SK-N-SH treated with all-trans-retinoic acid at 6 μM for 48 hours (cell line): ENCODE measurements at regions not wholly inside any gene's neighbourhood (a gene's known extent, or its start where the extent isn't known, plus 50 kb on each side); places are given as distances from the start of the nearest gene placed in this dataset.

Experiments used
- ATAC-seq: fragments of 200-7000 bp; cut with Tn5 transposase; 3 replicates; pipeline ENCODE4 v1.9.1; 2020; ENCODE audit warnings: mild to moderate bottlenecking, moderate library complexity
- ARNTL ChIP-seq: fragments of 450-650 bp; formaldehyde crosslinking; IDR thresholded peaks from 2 replicates; pipeline ENCODE4 v1.5.0; 2020; ENCODE audit warnings: low read depth, mild to moderate bottlenecking, moderate library complexity, borderline replicate concordance
- BACH2 ChIP-seq: fragments of 250-450 bp; sonication (Bioruptor Pico); IDR thresholded peaks from 2 replicates; pipeline ENCODE4 v1.9.0; 2021; ENCODE audit warnings: mild to moderate bottlenecking, borderline replicate concordance
- CSDC2 ChIP-seq: fragments of 250-450 bp; sonication (Bioruptor Pico); IDR thresholded peaks from 2 replicates; pipeline ENCODE4 v1.5.0; 2020; ENCODE audit warnings: mild to moderate bottlenecking, moderate library complexity
- CSRNP3 ChIP-seq: fragments of 250-450 bp; sonication (Bioruptor Pico); IDR thresholded peaks from 2 replicates; pipeline ENCODE4 v1.5.1; 2021; ENCODE audit warnings: mild to moderate bottlenecking, moderate library complexity
- ESRRG ChIP-seq: fragments of 250-450 bp; sonication (Bioruptor Pico); IDR thresholded peaks from 2 replicates; pipeline ENCODE4 v1.6.1; 2021; ENCODE audit warnings: mild to moderate bottlenecking
- GLIS3 ChIP-seq: fragments of 250-450 bp; sonication (Bioruptor Pico); IDR thresholded peaks from 2 replicates; pipeline ENCODE4 v1.5.0; 2020; ENCODE audit warnings: mild to moderate bottlenecking, moderate library complexity
- ISL1 ChIP-seq: fragments of 250-450 bp; sonication (Bioruptor Pico); IDR thresholded peaks from 2 replicates; pipeline ENCODE4 v2.1.2; 2022; ENCODE audit warnings: mild to moderate bottlenecking, moderate library complexity
- OSR1 ChIP-seq: fragments of 250-450 bp; sonication (Bioruptor Pico); IDR thresholded peaks from 2 replicates; pipeline ENCODE4 v1.8.0; 2022; ENCODE audit warnings: moderate library complexity, mild to moderate bottlenecking, inconsistent platforms
- PATZ1 ChIP-seq: fragments of 250-450 bp; sonication (Bioruptor Pico); IDR thresholded peaks from 2 replicates; pipeline ENCODE4 v1.8.0; 2020; ENCODE audit warnings: mild to moderate bottlenecking, moderate library complexity, borderline replicate concordance
- PPARA ChIP-seq: fragments of 250-450 bp; sonication (Bioruptor Pico); IDR thresholded peaks from 2 replicates; pipeline ENCODE4 v1.5.0; 2020; ENCODE audit warnings: mild to moderate bottlenecking, borderline replicate concordance
- RARB ChIP-seq: fragments of 250-450 bp; sonication (Bioruptor Pico); IDR thresholded peaks from 2 replicates; pipeline ENCODE4 v1.8.0; 2021; ENCODE audit warnings: mild to moderate bottlenecking, moderate library complexity
- SNAI2 ChIP-seq: fragments of 250-450 bp; sonication (Bioruptor Pico); IDR thresholded peaks from 2 replicates; pipeline ENCODE4 v1.5.0; 2020; ENCODE audit warnings: mild to moderate bottlenecking, moderate library complexity
- TCF4 ChIP-seq: fragments of 250-450 bp; sonication (Bioruptor Pico); IDR thresholded peaks from 2 replicates; pipeline ENCODE4 v1.8.0; 2021; ENCODE audit warnings: mild to moderate bottlenecking, moderate library complexity, borderline replicate concordance
- TOX ChIP-seq: fragments of 250-450 bp; sonication (Bioruptor Pico); IDR thresholded peaks from 2 replicates; pipeline ENCODE4 v1.8.0; 2021; ENCODE audit warnings: mild to moderate bottlenecking, moderate library complexity, borderline replicate concordance
- TSHZ2 ChIP-seq: fragments of 250-450 bp; sonication (Bioruptor Pico); IDR thresholded peaks from 2 replicates; pipeline ENCODE4 v1.5.0; 2020; ENCODE audit warnings: mild to moderate bottlenecking, moderate library complexity
- ZC3H10 ChIP-seq: fragments of 250-450 bp; sonication (Bioruptor Pico); IDR thresholded peaks from 2 replicates; pipeline ENCODE4 v1.5.1; 2021; ENCODE audit warnings: mild to moderate bottlenecking, moderate library complexity
- ZFP3 ChIP-seq: fragments of 250-450 bp; sonication (Bioruptor Pico); IDR thresholded peaks from 2 replicates; pipeline ENCODE4 v1.5.0; 2020; ENCODE audit warnings: mild to moderate bottlenecking, moderate library complexity
- ZNF565 ChIP-seq: fragments of 450-650 bp; formaldehyde crosslinking; conservative IDR thresholded peaks from 2 replicates; pipeline ENCODE4 v1.5.0; 2020; ENCODE audit warnings: low read depth, mild to moderate bottlenecking, moderate library complexity
- ZNF70 ChIP-seq: fragments of 450-650 bp; formaldehyde crosslinking; IDR thresholded peaks from 2 replicates; pipeline ENCODE4 v1.5.0; 2020; ENCODE audit warnings: mild to moderate bottlenecking, moderate library complexity
- ZNF8 ChIP-seq: fragments of 450-650 bp; formaldehyde crosslinking; IDR thresholded peaks from 2 replicates; pipeline ENCODE4 v1.5.0; 2020; ENCODE audit warnings: mild to moderate bottlenecking, moderate library complexity
- TF ChIP-seq, protein P1 (sequence below): fragments of 250-450 bp; sonication (Bioruptor Pico); IDR thresholded peaks from 2 replicates; pipeline ENCODE4 v1.8.0; 2021; ENCODE audit warnings: low read depth, mild to moderate bottlenecking, moderate library complexity, borderline replicate concordance
- TF ChIP-seq, protein P2 (sequence below): fragments of 250-450 bp; sonication (Bioruptor Pico); IDR thresholded peaks from 2 replicates; pipeline ENCODE4 v1.5.1; 2020; ENCODE audit warnings: low read depth, mild to moderate bottlenecking, moderate library complexity

DNA sequence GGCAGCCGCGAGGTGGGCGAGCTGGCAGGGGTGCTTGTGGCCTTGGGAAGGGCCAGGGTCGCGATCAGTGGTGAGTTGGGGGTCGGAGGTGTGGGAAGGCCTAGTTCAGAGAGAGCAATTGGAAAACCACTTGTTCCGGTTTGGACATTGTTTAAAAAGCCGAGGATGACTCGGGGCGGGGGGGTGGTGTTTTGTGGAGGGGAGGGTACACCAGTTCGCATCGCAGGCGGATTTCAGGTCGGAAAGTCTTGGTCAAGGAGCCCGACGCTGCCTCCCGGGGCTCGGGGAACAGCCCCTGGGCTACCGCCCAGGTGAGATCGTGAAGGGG, 66.4 kb downstream of the KPNA2 start (continued):
- TF ChIP-seq RARB (CRISPR knock-in tag) (no peak), TCF4 (no peak)

GRCh38 chr17:68102318-68102758, 66.8 kb downstream of the KPNA2 start:
- peak; percentile 40 for ATAC-seq
- no peak for TF ChIP-seq PATZ1 (CRISPR knock-in tag)

- TF ChIP-seq ZC3H10 = no peak
- TF ChIP-seq PATZ1 (CRISPR knock-in tag) = no peak
- no peak for TF ChIP-seq CSRNP3 (CRISPR knock-in tag)
- no peak for TF ChIP-seq ZFP3 (CRISPR knock-in tag)
- TF ChIP-seq, protein P1, sequence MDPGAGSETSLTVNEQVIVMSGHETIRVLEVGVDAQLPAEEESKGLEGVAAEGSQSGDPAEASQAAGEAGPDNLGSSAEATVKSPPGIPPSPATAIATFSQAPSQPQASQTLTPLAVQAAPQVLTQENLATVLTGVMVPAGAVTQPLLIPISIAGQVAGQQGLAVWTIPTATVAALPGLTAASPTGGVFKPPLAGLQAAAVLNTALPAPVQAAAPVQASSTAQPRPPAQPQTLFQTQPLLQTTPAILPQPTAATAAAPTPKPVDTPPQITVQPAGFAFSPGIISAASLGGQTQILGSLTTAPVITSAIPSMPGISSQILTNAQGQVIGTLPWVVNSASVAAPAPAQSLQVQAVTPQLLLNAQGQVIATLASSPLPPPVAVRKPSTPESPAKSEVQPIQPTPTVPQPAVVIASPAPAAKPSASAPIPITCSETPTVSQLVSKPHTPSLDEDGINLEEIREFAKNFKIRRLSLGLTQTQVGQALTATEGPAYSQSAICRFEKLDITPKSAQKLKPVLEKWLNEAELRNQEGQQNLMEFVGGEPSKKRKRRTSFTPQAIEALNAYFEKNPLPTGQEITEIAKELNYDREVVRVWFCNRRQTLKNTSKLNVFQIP (CRISPR knock-in tag) = no peak
- no peak for TF ChIP-seq ZNF8 (CRISPR knock-in tag)
- TF ChIP-seq TCF4 = no peak
- TF ChIP-seq, protein P2, sequence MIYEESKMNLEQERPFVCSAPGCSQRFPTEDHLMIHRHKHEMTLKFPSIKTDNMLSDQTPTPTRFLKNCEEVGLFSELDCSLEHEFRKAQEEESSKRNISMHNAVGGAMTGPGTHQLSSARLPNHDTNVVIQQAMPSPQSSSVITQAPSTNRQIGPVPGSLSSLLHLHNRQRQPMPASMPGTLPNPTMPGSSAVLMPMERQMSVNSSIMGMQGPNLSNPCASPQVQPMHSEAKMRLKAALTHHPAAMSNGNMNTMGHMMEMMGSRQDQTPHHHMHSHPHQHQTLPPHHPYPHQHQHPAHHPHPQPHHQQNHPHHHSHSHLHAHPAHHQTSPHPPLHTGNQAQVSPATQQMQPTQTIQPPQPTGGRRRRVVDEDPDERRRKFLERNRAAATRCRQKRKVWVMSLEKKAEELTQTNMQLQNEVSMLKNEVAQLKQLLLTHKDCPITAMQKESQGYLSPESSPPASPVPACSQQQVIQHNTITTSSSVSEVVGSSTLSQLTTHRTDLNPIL (CRISPR knock-in tag) = no peak
- TF ChIP-seq CSDC2 (CRISPR knock-in tag) = no peak
- no peak for TF ChIP-seq RARB (CRISPR knock-in tag)
- TF ChIP-seq ISL1 (CRISPR knock-in tag) = no peak
- no peak for TF ChIP-seq PPARA (CRISPR knock-in tag)
- no peak for TF ChIP-seq GLIS3 (CRISPR knock-in tag)
- TF ChIP-seq OSR1 = no peak
- no peak for TF ChIP-seq ZNF565 (CRISPR knock-in tag)
- no peak for TF ChIP-seq ARNTL (CRISPR knock-in tag)
- TF ChIP-seq ESRRG (CRISPR knock-in tag) = no peak
- no peak for ATAC-seq
Measured at GRCh38 chr17:68103148-68103547, 67.6 kb downstream of the KPNA2 start.

GRCh38 chr17:68106085-68106484, 70.5 kb downstream of the KPNA2 start:
- no peak for ATAC-seq
- no peak for TF ChIP-seq SNAI2 (CRISPR knock-in tag)
- no peak for TF ChIP-seq ZNF70
- TF ChIP-seq ZFP3 (CRISPR knock-in tag) = no peak
- no peak for TF ChIP-seq ESRRG (CRISPR knock-in tag)
- TF ChIP-seq RARB (CRISPR knock-in tag) = no peak
- TF ChIP-seq PATZ1 (CRISPR knock-in tag) = no peak
- no peak for TF ChIP-seq TSHZ2 (CRISPR knock-in tag)
- TF ChIP-seq, protein P2 (CRISPR knock-in tag) = no peak
- TF ChIP-seq TOX (CRISPR knock-in tag) = no peak
- TF ChIP-seq BACH2 = no peak
- no peak for TF ChIP-seq ARNTL (CRISPR knock-in tag)
- TF ChIP-seq GLIS3 (CRISPR knock-in tag) = no peak
- no peak for TF ChIP-seq ZNF8 (CRISPR knock-in tag)
